Pulmonary artery endothelial cell (primary cell): ENCODE measurements at regions not wholly inside any gene's neighbourhood (a gene's known extent, or its start where the extent isn't known, plus 50 kb on each side); places are given as distances from the start of the nearest gene placed in this dataset.
A peak's percentile ranks its signal among the peaks of the same experiment; 100 is the strongest.

Experiments used
- DNase-seq: peaks from one replicate; pipeline ENCODE4 v3.0.0-alpha.2; 2011; ENCODE audit warnings: low read depth, low spot score

GRCh38 chr11:128302425-128303186 lies 284.8 kb downstream of the ETS1 start:
- no peak for DNase-seq

GRCh38 chr11:128301756-128302155 lies 285.6 kb downstream of the ETS1 start:
- DNase-seq, result no peak

- no peak for DNase-seq
Observed at GRCh38 chr11:128300785-128301184, 286.6 kb downstream of the ETS1 start.

- no peak for DNase-seq
Observed at GRCh38 chr11:128299132-128299726, 288.1 kb downstream of the ETS1 start.

GRCh38 chr11:128298271-128298670 lies 289.1 kb downstream of the ETS1 start:
- DNase-seq, result no peak

GRCh38 chr11:128297805-128298204 lies 289.6 kb downstream of the ETS1 start:
- no peak for DNase-seq

- no peak for DNase-seq
Observed at GRCh38 chr11:128297091-128297651, 290.2 kb downstream of the ETS1 start.

GRCh38 chr11:128294671-128295050 lies 292.7 kb downstream of the ETS1 start:
- no peak for DNase-seq

GRCh38 chr11:128294001-128294670 lies 293.2 kb downstream of the ETS1 start:
- DNase-seq, result no peak

- DNase-seq, result no peak
Observed at GRCh38 chr11:128291835-128292234, 295.5 kb downstream of the ETS1 start.

- DNase-seq, result no peak
Observed at GRCh38 chr11:128291007-128291406, 296.4 kb downstream of the ETS1 start.

GRCh38 chr11:128290106-128290840 lies 297.1 kb downstream of the ETS1 start:
- DNase-seq, result peak; percentile 35

GRCh38 chr11:128289048-128289447 lies 298.3 kb downstream of the ETS1 start:
- DNase-seq, result no peak

- DNase-seq, result no peak
Observed at GRCh38 chr11:128288368-128288767, 299.0 kb downstream of the ETS1 start.

GRCh38 chr11:128285321-128285720 lies 302.0 kb downstream of the ETS1 start:
- no peak for DNase-seq

- no peak for DNase-seq
Observed at GRCh38 chr11:128284634-128285033, 302.7 kb downstream of the ETS1 start.

- no peak for DNase-seq
Observed at GRCh38 chr11:128283451-128283850, 303.9 kb downstream of the ETS1 start.

GRCh38 chr11:128282053-128282452 lies 305.3 kb downstream of the ETS1 start:
- DNase-seq, result no peak

- DNase-seq, result no peak
Observed at GRCh38 chr11:128279866-128280265, 307.5 kb downstream of the ETS1 start.

- no peak for DNase-seq
Observed at GRCh38 chr11:128273736-128274135, 313.6 kb downstream of the ETS1 start.

- DNase-seq, result no peak
Observed at GRCh38 chr11:128271401-128271800, 316.0 kb downstream of the ETS1 start.

- DNase-seq, result no peak
Observed at GRCh38 chr11:128269466-128269865, 317.9 kb downstream of the ETS1 start.
